GM19324 (cell line): ENCODE measurements at regions not wholly inside any gene's neighbourhood (a gene's known extent, or its start where the extent isn't known, plus 50 kb on each side); places are given as distances from the start of the nearest gene placed in this dataset.
"Not testable (repeated sequence)": the region's sequence is repeated elsewhere in the genome, so short reads cannot be mapped to it uniquely, and the experiment has no call there.

Source experiments
- ATAC-seq: cut with Tn5 transposase; IDR thresholded peaks from one replicate; pipeline ENCODE4 v1.9.1; 2021; ENCODE audit warnings: mild to moderate bottlenecking, moderate library complexity; ENCODE audit not compliant: unreplicated experiment, low FRiP score

- no peak for ATAC-seq
These were observed 980.4 kb downstream of the SLITRK5 start for GRCh38 chr13:88651531-88651930.

DNA sequence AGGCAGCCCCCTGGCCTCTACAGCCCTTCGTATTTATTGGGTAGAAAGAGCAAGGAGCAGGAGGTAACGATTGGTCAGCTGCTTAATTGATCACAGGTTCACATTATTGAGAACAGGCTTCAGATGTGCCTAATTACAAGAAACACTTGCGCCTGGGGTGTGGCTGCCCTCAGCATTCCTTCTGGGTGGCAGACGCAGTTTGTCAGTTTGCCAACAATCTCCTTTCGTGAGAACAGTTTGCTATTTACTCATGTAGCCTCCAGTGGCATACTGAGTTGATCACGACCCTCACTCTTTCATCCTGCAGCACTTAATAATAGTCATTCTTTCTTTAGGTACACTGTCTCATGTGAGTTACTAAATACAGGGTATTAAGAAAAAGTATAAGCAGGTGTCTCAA, 985.6 kb downstream of the SLITRK5 start:
- ATAC-seq = no peak

GRCh38 chr13:88670509-88670908, 999.3 kb downstream of the SLITRK5 start:
- no peak for ATAC-seq

GRCh38 chr13:88674841-88675240, 1003.7 kb downstream of the SLITRK5 start:
- ATAC-seq = no peak

- no peak for ATAC-seq
These were observed 1004.3 kb downstream of the SLITRK5 start for GRCh38 chr13:88675347-88675996.

DNA sequence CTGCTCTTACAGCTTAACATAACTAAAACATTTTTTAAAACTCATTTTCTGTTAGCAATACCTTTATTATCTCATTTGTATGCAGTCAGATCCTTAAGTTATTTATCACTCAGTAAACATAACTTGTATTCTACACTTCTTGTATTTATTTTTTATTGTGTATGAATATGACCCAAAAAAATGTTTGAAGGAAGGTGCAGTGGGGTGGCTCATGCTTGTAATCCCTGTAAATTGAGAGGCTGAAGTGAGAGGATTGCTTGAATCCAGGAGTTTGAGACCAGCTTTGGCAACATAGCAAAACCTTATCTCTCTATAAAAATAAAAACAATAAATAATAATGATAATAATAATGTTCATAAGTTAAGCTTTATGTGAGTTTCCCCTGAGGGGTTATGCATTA, 1004.8 kb downstream of the SLITRK5 start:
- ATAC-seq = no peak

GRCh38 chr13:88685459-88685858, 1014.3 kb downstream of the SLITRK5 start:
- ATAC-seq = no peak

GRCh38 chr13:88701551-88701950, 1030.4 kb downstream of the SLITRK5 start:
- no peak for ATAC-seq

DNA sequence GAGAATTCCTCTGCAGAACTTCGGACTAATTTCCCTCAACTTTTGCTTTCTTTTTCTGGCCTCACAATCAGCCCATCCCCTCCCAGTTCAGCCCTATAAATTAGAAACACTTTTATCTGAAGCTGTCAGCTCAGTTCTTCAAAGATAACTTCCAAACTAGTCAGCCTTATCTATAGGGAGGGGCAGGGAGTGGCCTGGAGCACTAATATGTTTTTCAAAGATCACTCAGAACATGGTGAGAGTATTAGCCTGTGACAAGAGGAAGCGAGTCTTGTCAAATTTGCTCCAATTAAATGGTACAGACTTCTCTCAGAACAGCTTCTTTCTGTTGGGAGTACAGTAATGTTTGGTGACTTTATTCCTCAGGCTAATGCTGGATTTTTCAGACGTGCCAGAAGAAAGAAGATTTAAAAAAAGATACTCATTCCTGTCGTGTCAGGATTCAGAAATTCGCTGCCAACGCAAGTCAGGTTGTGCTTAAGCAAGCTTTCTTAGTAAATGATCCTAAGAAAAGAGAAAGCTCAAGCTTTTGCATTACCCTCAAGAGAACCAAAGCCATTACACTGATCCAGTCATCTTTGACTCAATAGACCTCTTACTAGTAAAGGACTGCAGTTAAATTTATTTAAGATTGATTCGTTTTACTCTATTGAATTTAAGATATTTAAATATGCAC, 1033.6 kb downstream of the SLITRK5 start:
- ATAC-seq = no peak

DNA sequence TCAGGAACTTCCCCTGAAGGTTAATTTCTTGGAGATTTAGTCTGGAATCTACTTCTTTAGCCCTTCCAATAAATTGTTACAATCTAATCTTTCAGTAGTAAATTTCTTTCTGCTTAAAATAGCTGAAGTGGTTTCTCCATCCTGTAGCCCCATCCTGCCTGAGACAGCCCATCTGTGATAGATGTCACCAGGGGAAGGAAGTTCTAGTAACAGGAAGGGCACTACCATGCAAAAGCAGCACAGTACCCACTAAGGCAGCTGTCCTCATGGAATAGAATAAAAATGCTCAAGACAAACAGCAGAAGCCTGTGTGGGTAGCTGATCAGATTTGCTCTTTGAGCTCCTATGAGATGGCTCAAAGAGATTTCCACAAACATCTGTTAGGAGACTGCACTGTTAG, 1036.5 kb downstream of the SLITRK5 start:
- no peak for ATAC-seq

GRCh38 chr13:88717946-88718345, 1046.8 kb downstream of the SLITRK5 start:
- no peak for ATAC-seq

DNA sequence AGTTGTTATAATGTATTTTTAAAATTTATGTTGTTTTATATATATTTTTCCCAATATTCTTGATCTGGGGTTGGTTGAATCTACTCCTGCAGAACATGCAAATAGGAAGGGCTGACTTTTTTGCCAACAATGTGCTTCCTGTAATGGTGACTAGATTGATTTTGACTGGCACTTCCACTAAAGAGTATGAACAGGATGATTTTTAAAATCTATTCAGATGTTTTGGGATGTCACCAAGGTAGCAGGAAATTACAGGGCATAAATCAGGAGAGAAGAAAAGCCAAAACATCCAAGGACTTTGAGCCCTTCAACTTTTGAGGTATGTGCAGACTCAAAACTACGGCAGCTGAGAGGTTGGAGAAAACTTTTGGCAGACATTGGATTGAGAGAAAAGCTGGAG, 1047.6 kb downstream of the SLITRK5 start:
- no peak for ATAC-seq

GRCh38 chr13:88726075-88726474, 1054.9 kb downstream of the SLITRK5 start:
- ATAC-seq = no peak

DNA sequence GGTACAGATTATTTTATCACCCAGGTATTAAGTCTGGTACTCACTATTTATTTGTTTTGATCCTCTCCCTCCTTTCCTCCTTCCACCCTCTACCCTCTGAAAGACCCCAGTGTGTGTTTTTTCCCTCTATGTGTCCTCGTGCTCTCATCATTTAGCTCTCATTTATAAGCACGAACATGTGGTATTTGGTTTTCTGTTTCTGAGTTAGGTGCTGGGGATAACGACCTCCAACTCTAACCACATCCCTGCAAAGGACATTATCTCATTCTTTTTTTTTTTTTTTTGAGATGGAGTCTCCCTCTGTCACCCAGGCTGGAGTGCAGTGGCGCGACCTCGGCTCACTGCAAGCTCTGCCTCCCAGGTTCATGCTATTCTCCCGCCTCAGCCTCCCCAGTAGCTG, 1056.1 kb downstream of the SLITRK5 start:
- not testable (repeated sequence) for ATAC-seq

- no peak for ATAC-seq
These were observed 1058.4 kb downstream of the SLITRK5 start for GRCh38 chr13:88729605-88730004.

- no peak for ATAC-seq
These were observed 1064.9 kb downstream of the SLITRK5 start for GRCh38 chr13:88736026-88736425.

DNA sequence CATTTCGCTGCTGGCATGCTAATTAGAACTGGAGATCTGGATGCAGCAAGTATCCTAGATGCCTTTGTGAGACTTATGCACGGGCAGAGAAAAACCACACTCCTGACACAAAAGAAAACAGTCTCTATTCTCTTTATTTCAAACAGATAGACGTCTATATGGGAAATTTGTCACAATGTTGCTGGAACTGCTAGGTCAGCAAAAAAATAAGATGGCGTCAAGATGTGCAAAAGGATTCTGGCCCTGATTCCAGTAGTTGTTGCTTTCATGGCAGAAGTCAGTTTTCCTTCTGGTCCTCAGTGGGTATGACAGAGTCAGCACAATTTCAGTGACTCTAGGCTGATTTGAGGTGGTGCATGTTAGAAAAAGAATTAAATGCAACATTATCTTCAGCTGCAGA, 1068.0 kb downstream of the SLITRK5 start:
- ATAC-seq = no peak

- ATAC-seq = no peak
These were observed 1073.1 kb downstream of the SLITRK5 start for GRCh38 chr13:88744289-88744688.

- no peak for ATAC-seq
These were observed 1073.8 kb downstream of the SLITRK5 start for GRCh38 chr13:88745011-88745410.

GRCh38 chr13:88752041-88752440, 1080.9 kb downstream of the SLITRK5 start:
- ATAC-seq = no peak

DNA sequence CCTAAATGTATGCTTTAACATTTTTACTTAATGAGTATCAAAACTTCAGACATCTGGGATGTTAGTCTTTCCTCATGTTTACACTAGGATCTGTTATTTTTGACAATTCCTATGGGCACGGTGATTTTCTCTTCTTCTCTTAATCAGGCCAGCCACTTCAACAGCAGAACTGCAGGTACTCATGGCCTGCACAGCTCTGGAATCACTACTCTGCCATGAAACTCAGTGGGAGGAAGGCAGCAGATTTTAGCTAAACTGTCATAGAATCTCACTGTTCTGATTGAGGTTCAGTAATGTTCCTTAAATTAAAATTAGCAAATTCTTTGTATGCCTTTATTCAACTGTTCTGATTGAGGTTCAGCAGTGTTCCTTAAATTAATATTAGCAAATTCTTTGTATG, 1083.0 kb downstream of the SLITRK5 start:
- no peak for ATAC-seq

- no peak for ATAC-seq
These were observed 1090.0 kb downstream of the SLITRK5 start for GRCh38 chr13:88761145-88761544.
